ENCODE measurements at regions not wholly inside any gene's neighbourhood (a gene's known extent, or its start where the extent isn't known, plus 50 kb on each side); places are given as distances from the start of the nearest gene placed in this dataset.
"Not testable (repeated sequence)": the region's sequence is repeated elsewhere in the genome, so short reads cannot be mapped to it uniquely, and the experiment has no call there.

- no peak for DNase-seq
Measured at GRCh38 chr13:110811008-110811720, 97.7 kb downstream of the ING1 start.

GRCh38 chr13:110811771-110812120 is 98.2 kb downstream of the ING1 start:
- no peak for DNase-seq

DNA sequence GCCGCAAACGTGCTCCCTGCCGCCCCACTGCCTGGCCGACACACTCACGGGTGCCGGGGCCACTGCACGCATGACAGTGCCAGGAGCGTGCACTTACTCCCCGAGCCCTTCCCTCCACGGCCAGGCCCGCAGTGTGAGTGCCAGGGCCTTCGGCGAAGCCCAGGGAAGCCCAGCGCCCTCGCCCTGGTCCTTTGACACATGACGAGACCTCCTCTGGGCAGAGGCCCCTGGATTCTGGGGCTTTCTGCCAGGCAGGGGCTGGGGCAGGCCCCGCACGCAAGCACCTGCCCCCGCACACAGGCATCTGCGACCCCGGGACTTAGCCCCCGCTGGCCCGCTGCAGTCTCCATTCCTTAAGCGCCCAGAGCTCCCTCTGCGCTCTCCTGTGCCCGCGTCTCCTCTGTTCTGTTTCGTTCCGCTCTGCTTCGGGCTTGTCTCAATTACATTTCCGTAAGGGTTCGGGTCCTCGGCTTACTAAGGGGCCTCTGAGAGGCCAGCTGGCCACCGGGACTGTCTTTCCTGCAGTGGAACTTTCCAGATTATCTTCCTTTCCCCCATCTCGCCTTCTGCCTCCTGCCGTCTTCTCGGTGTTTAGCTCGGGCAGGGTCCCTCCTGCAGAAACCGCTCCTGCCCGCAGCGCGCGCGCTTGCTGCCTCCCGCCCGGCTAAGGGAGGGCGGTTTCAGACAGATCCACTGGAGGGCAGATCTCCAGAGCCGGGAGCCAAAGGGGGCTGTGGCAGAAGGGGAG is 98.8 kb downstream of the ING1 start:
- no peak for DNase-seq

DNA sequence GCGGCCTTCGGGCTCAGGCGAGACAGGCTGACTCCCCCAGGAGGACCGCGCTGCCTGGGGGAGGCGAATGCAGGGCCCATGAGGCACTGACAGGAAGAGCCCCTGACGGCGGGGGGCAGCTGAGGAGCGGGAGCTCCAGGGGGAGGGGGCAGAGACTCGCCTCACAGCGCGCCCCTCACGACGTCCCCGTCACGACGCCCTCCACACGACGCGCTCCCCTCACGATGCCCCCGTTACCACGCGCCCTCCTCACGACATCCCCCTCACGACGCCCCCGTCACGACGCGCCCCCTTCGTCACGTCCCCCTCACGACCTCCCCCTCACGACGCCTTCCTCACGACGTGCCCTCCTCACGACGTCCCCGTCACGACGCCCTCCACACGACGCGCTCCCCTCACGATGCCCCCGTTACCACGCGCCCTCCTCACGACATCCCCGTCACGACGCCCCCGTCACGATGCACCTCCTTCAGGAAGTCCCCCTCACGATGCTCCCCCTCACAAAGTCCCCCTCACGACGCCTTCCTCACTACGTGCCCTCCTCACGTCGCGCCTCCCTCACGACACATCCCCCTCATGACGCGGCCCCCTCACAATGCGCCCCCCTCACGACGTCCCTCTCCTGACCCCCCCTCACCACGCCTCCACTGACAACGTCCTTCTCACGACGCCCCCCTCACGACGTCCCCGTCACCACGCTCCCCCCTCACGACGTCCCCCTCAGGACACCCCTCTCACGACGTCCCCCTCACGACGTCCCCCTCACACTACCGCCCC is 99.6 kb downstream of the ING1 start:
- no peak for DNase-seq

- no peak for DNase-seq
Measured at GRCh38 chr13:110813646-110814624, 100.4 kb downstream of the ING1 start.

- no peak for DNase-seq
Measured at GRCh38 chr13:110815471-110816204, 99.2 kb downstream of the ANKRD10 start.

- DNase-seq = no peak
Measured at GRCh38 chr13:110816500-110816899, 98.4 kb downstream of the ANKRD10 start.

GRCh38 chr13:110817143-110817542 is 97.7 kb downstream of the ANKRD10 start:
- no peak for DNase-seq

GRCh38 chr13:110818747-110819146 is 96.1 kb downstream of the ANKRD10 start:
- DNase-seq = no peak

GRCh38 chr13:110819203-110820014 is 95.5 kb downstream of the ANKRD10 start:
- DNase-seq = peak; percentile 73

- no peak for DNase-seq
Measured at GRCh38 chr13:110820322-110820721, 94.5 kb downstream of the ANKRD10 start.

DNA sequence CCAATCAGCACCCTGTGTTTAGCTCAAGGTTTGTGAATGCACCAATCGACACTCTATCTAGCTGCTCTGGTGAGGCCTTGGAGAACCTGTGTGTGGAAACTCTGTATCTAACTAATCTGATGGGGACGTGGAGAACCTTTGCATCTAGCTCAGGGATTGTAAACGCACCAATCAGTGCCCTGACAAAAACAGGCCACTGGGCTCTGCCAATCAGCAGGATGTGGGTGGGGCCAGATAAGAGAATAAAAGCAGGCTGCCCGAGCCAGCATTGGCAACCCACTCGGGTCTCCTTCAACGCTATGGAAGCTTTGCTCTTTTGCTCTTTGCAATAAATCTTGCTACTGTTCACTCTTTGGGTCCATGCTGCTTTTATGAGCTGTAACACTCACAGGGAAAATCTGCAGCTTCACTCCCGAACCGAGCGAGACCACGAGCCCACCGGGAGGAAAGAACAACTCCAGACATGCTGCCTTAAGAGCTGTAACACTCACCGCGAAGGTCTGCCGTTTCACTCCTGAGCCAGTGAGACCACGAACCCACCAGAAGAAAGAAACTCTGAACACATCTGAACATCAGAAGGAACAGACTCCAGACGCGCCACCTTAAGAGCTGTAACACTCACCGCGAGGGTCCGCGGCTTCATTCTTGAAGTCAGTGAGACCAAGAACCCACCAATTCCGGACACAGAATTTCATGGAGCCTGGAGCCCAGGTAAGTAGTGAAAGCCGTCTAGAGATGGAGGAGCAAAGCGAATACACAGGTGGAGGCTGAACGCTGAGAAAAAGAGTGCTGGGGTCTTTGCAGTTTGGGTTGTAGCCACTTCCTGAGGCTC is 92.8 kb downstream of the ANKRD10 start:
- DNase-seq = not testable (repeated sequence)

DNA sequence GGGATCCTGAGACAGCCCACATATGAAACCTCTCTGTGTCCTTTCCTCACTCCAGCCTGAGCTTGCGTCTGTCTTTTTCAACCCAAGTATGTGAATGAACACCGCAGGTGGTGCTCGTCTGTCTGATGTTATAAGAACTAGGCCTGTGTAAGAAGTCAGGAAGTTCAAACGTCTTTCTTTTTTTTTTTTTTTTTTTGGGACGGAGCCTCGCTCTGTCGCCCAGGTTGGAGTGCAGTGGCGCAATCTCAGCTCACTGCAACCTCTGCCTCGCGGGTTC is 92.3 kb downstream of the ANKRD10 start:
- DNase-seq = no peak

GRCh38 chr13:110824702-110825300 is 90.1 kb downstream of the ANKRD10 start:
- DNase-seq = no peak

- no peak for DNase-seq
Measured at GRCh38 chr13:110825516-110825915, 89.4 kb downstream of the ANKRD10 start.

DNA sequence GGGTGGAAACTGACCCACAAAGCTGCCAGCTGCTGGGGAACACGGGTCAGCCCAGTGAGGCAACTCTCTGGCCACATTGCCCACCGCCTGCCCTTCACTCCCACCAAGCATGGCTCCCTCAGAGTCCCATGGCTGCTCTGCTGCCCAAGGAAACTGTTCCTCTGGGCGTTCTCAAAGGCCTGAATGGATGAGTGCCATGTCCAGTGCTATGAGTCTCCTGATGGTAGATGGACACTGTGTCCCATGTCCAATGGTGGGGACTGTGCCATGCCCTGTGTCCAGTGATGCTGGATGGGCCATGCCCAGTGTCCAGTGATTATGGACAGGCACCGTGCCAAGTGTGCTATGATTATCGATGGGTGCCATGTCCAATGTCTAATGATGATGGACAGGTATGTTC is 88.8 kb downstream of the ANKRD10 start:
- no peak for DNase-seq

- DNase-seq = no peak
Measured at GRCh38 chr13:110826861-110827672, 87.8 kb downstream of the ANKRD10 start.

All from CD4-positive, alpha-beta T cell treated with Interleukin-10 for 1 hour (primary cell).